ENCODE measurements at regions not wholly inside any gene's neighbourhood (a gene's known extent, or its start where the extent isn't known, plus 50 kb on each side); places are given as distances from the start of the nearest gene placed in this dataset.

- DNase-seq: no peak
Measured at GRCh38 chr4:74878323-74878722, 54.6 kb upstream of the PARM1 start.

GRCh38 chr4:74875451-74875850 is 57.5 kb upstream of the PARM1 start:
- DNase-seq: no peak

- peak; percentile 74 to 82 (median 75) for DNase-seq
Measured at GRCh38 chr4:74874753-74875367, 58.1 kb upstream of the PARM1 start.

GRCh38 chr4:74873545-74874301 is 59.2 kb upstream of the PARM1 start:
- peak in 1 of 3 donors; percentile 62 for DNase-seq

- peak in 1 of 3 donors; percentile 47 for DNase-seq
Measured at GRCh38 chr4:74858921-74859562, 64.7 kb upstream of the BTC start.

GRCh38 chr4:74855879-74856278 is 61.6 kb upstream of the BTC start:
- no peak for DNase-seq

GRCh38 chr4:74848774-74849173 is 54.5 kb upstream of the BTC start:
- DNase-seq: no peak

- DNase-seq: no peak
Measured at GRCh38 chr4:74845834-74846233, 51.5 kb upstream of the BTC start.
